Left lung (tissue), 4 donors: ENCODE measurements at regions not wholly inside any gene's neighbourhood (a gene's known extent, or its start where the extent isn't known, plus 50 kb on each side); places are given as distances from the start of the nearest gene placed in this dataset.

ENCODE experiments used
- ATAC-seq: fragments of 200-7000 bp; cut with Tn5 transposase; one replicate; pipeline ENCODE4 v1.9.1; 2020; ENCODE audit warnings: moderate library complexity
- DNase-seq, 4 donors: peaks; one replicate each; pipeline ENCODE4 v3.0.0-alpha.2; 2013 to 2020
- H3K27ac ChIP-seq, 2 donors: fragments of 200-600 bp; sonication (generic) in 1 of 2; one replicate each; pipeline versions ENCODE4 v1.5.0 to v1.8.0; 2020 to 2021
- H3K27me3 ChIP-seq, 2 donors: fragments of 200-600 bp; sonication (generic) in 1 of 2; one replicate each; pipeline versions ENCODE4 v1.5.0 to v1.8.0; 2020 to 2021
- H3K36me3 ChIP-seq, 2 donors: fragments of 200-600 bp; sonication (generic) in 1 of 2; one replicate each; pipeline versions ENCODE4 v1.5.0 to v1.8.0; 2020 to 2021
- H3K4me1 ChIP-seq, 2 donors: fragments of 200-600 bp; one replicate each; pipeline ENCODE4 v1.8.0; 2021
- H3K4me3 ChIP-seq, 2 donors: fragments of 200-600 bp; sonication (generic) in 1 of 2; one replicate each; pipeline versions ENCODE4 v1.5.0 to v1.8.0; 2020 to 2021; ENCODE audit warnings: mild to moderate bottlenecking in 1 of 2
- H3K9me3 ChIP-seq, 2 donors: fragments of 200-600 bp; sonication (generic) in 1 of 2; one replicate each; pipeline versions ENCODE4 v1.5.0 to v1.8.0; 2020 to 2021
- CTCF ChIP-seq, 2 donors: fragments of 200-600 bp; sonication (generic) in 1 of 2; IDR thresholded peaks; one replicate each; pipeline versions ENCODE4 v1.5.0 to v1.8.0; 2021; ENCODE audit warnings: antibody characterized with exemption in 2 of 2
- intact Hi-C, 2 donors: fragments of 100-400 bp; cut with DNase I; formaldehyde crosslinking; loops; one replicate each; pipeline versions ENCODE4 v1.11.2 to v1.14.2; 2022
- donor health status: DM: no; HTN: yes; CAD: no.
- donor health status: DM: no; HTN: no; CAD: no.

GRCh38 chr2:142721015-142721414, 156.4 kb upstream of the KYNU start:
- H3K27ac ChIP-seq: no peak overlapping the region
- no peaks in the 10 kb centered on the region for H3K36me3 ChIP-seq
- intact Hi-C loops: no loop called here
- H3K4me3 ChIP-seq: no peak overlapping the region
- ATAC-seq (no peak), DNase-seq (no peak)
- H3K4me1 ChIP-seq: no peaks in the 10 kb centered on the region
- H3K9me3 ChIP-seq: no peaks in the 10 kb centered on the region
- no peak for TF ChIP-seq CTCF (IDR thresholded peaks at IDR 0.05)
- no peaks in the 10 kb centered on the region for H3K27me3 ChIP-seq

GRCh38 chr2:142718576-142719155, 158.8 kb upstream of the KYNU start:
- no peaks in the 10 kb centered on the region for H3K36me3 ChIP-seq
- no peaks in the 10 kb centered on the region for H3K27me3 ChIP-seq
- no peak for ATAC-seq
- no peak overlapping the region for H3K4me3 ChIP-seq
- H3K9me3 ChIP-seq: no peaks in the 10 kb centered on the region
- no peak for TF ChIP-seq CTCF (IDR thresholded peaks at IDR 0.05)
- intact Hi-C loops: no loop called here
- no peak overlapping the region for H3K27ac ChIP-seq
- DNase-seq: no peak
- H3K4me1 ChIP-seq: no peaks in the 10 kb centered on the region

- H3K27me3 ChIP-seq: no peaks in the 10 kb centered on the region
- intact Hi-C loops: no loop called here
- no peak for TF ChIP-seq CTCF (IDR thresholded peaks at IDR 0.05)
- peaks cover 0 to 2% of the 10 kb centered on the region in 2 donors for H3K9me3 ChIP-seq
- H3K4me3 ChIP-seq: no peak overlapping the region
- no peaks in the 10 kb centered on the region for H3K36me3 ChIP-seq
- ATAC-seq (no peak), DNase-seq (no peak)
- no peak overlapping the region for H3K27ac ChIP-seq
- H3K4me1 ChIP-seq: no peaks in the 10 kb centered on the region
Measured at GRCh38 chr2:142716463-142717242, 160.8 kb upstream of the KYNU start.

GRCh38 chr2:142714600-142714999, 162.9 kb upstream of the KYNU start:
- intact Hi-C loops: no loop called here
- Histone ChIP-seq H3K4me1 (no peaks in the 10 kb centered on the region), H3K4me3 (no peak overlapping the region), H3K9me3 (peaks cover 0 to 2% of the 10 kb centered on the region in 2 donors), H3K27me3 (no peaks in the 10 kb centered on the region), H3K27ac (no peak overlapping the region), H3K36me3 (no peaks in the 10 kb centered on the region)
- DNase-seq: no peak
- ATAC-seq: no peak
- no peak for TF ChIP-seq CTCF (IDR thresholded peaks at IDR 0.05)

GRCh38 chr2:142710336-142710735, 167.1 kb upstream of the KYNU start:
- TF ChIP-seq CTCF (IDR thresholded peaks at IDR 0.05): no peak
- Histone ChIP-seq H3K4me1 (no peaks in the 10 kb centered on the region), H3K9me3 (peaks cover 0 to 2% of the 10 kb centered on the region in 2 donors), H3K36me3 (no peaks in the 10 kb centered on the region), H3K27me3 (no peaks in the 10 kb centered on the region), H3K4me3 (no peak overlapping the region), H3K27ac (no peak overlapping the region)
- ATAC-seq: no peak
- no peak for DNase-seq
- intact Hi-C loops: no loop called here
